Testis (tissue), 2 donors: ENCODE measurements at regions not wholly inside any gene's neighbourhood (a gene's known extent, or its start where the extent isn't known, plus 50 kb on each side); places are given as distances from the start of the nearest gene placed in this dataset.

Source experiments
- POLR2A ChIP-seq: fragments of 450-650 bp; IDR thresholded peaks from one replicate; pipeline ENCODE4 v1.6.1; 2017; ENCODE audit warnings: antibody characterized with exemption, mild to moderate bottlenecking, moderate library complexity
- TF ChIP-seq, protein P1 (sequence below), 3 experiments: fragments of 450-650 bp in 2 of 3; fragments of 200-600 bp in 1 of 3; sonication (generic) in 1 of 3; IDR thresholded peaks; one replicate each; pipeline ENCODE4 v1.5.1; 2016 to 2019; ENCODE audit warnings: antibody characterized with exemption in 3 of 3, mild to moderate bottlenecking in 2 of 3, moderate library complexity in 1 of 3

DNA sequence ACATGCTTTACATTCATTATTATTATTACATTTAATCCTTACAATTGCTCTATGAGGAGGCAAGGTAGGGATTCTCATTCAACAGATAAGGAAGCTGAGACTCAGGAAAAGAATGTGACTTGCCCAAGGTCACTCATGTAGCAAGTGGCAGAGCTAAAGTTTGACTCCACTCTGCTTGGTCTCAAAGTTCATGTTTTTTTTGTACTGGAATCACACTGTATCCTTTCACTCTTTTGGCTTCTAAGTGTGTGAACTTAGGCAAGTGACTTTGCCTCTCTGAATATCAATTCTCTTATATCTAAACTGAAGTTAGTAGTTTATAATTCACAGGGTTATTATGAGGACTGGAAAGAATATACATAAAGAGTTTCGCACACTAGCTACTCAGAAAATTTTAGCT, 247.9 kb upstream of the AR start:
- TF ChIP-seq, protein P1, sequence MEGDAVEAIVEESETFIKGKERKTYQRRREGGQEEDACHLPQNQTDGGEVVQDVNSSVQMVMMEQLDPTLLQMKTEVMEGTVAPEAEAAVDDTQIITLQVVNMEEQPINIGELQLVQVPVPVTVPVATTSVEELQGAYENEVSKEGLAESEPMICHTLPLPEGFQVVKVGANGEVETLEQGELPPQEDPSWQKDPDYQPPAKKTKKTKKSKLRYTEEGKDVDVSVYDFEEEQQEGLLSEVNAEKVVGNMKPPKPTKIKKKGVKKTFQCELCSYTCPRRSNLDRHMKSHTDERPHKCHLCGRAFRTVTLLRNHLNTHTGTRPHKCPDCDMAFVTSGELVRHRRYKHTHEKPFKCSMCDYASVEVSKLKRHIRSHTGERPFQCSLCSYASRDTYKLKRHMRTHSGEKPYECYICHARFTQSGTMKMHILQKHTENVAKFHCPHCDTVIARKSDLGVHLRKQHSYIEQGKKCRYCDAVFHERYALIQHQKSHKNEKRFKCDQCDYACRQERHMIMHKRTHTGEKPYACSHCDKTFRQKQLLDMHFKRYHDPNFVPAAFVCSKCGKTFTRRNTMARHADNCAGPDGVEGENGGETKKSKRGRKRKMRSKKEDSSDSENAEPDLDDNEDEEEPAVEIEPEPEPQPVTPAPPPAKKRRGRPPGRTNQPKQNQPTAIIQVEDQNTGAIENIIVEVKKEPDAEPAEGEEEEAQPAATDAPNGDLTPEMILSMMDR (IDR thresholded peaks at IDR 0.05): no peak
- no peak for TF ChIP-seq POLR2A
